Choroid plexus epithelial cell (primary cell): ENCODE measurements at regions not wholly inside any gene's neighbourhood (a gene's known extent, or its start where the extent isn't known, plus 50 kb on each side); places are given as distances from the start of the nearest gene placed in this dataset.

Source experiments
- DNase-seq: peaks from one replicate; pipeline ENCODE4 v3.0.0-alpha.2; 2010; ENCODE audit warnings: low read depth
- H3K4me3 ChIP-seq: 2 replicates; pipeline ENCODE4 v1.5.1; 2011; ENCODE audit warnings: low read depth, mild to moderate bottlenecking, control low read depth, low read length, moderate library complexity
- CTCF ChIP-seq: conservative IDR thresholded peaks from 2 replicates; pipeline ENCODE4 v1.5.1; 2011; ENCODE audit warnings: low read depth, mild to moderate bottlenecking, control low read depth, inconsistent platforms, low read length, moderate library complexity

GRCh38 chr2:154533300-154533940 lies 165.1 kb upstream of the KCNJ3 start:
- DNase-seq = no peak
- no peak overlapping the region for H3K4me3 ChIP-seq
- TF ChIP-seq CTCF = no peak

- no peak overlapping the region for H3K4me3 ChIP-seq
- no peak for DNase-seq
- TF ChIP-seq CTCF = no peak
These were observed 161.5 kb upstream of the KCNJ3 start for GRCh38 chr2:154537024-154537423.

DNA sequence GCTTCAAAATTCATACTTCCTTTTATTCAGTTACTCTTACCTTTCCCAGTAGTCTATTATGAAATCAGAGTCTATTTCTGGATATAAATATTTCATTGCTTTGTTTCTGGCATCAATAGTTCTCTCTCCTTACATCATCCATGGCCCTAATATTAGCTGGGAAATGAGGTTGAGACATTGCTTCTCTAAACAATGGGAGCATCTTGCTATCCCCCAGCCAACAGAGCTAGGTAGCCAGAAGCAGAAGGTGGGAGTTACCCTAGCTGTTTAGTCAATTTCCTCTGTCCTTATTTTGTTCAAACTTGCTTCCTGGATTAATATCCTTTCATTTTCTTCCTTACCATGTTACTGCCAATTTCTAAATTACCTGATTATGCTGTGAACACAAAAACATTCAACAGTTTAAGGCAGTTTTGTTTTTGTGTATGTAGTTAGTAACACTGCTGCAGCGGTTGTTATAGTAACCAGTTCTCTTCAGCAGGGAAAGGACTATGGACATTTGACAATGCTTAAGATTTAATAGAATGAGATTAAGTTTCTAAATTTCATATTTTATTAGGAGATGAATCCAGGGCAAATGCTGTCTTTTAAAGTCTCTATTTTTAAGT lies 160.5 kb upstream of the KCNJ3 start:
- no peak for DNase-seq
- TF ChIP-seq CTCF = no peak
- H3K4me3 ChIP-seq = no peak overlapping the region

DNA sequence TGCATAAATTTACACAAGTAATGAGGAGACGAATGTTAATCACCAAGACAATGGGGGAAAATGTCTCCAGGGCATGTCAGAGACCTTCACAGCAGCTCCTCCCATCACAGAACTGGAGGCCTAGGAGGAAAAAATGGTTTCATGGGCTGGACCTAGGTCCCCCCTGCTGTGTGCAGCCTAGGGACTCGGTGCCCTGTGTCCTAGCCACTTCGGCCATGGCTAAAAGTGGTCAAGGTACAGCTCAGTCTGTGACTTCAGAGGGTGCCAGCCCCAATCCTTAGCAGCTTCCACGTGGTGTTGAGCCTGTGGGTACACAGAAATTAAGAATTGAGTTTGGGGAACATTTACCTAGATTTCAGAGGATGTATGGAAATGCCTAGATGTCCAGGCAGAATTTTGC lies 152.2 kb upstream of the KCNJ3 start:
- DNase-seq = no peak
- no peak for TF ChIP-seq CTCF

DNA sequence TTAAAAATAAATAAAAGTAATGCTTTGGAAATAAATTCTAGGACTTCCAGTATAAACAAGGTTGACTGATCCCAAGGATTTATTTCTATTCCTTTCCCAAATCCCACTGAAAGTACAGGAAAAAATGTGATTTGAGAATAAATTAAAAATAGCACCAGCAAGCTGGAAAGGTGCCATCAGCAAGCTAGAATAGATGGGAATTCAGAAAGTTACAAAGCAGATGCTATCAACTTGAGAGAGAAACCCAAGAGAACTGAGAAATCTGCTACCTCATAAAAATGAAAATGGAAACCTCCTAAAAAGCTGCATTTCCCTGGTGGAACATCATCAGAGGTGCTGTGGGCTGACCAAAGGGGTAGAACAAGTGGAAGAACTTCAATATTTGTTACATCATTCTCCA lies 148.6 kb upstream of the KCNJ3 start:
- no peak for DNase-seq
- H3K4me3 ChIP-seq = no peak overlapping the region
- TF ChIP-seq CTCF = no peak

More for the DNA sequence above, 152.2 kb upstream of the KCNJ3 start:
- no peak overlapping the region for H3K4me3 ChIP-seq

DNA sequence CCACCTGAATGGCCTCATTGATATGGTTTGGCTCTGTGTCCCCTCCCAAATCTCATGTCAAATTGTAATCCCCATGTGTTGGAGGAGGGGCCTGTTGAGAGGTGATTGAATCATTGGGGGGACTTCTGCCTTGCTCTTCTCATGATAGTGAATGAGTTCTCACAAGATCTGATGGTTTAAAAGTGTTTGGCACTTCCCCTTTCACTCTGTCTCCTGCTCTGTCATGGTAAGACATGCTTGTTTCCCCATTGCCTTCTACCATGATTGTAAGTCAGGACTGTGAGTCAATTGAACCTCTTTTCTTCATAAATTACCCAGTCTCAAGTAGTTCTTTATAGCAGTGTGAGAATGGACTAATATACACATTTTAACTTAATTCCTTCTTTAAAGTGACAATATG lies 146.8 kb upstream of the KCNJ3 start:
- DNase-seq = no peak
- TF ChIP-seq CTCF = no peak
- no peak overlapping the region for H3K4me3 ChIP-seq

- no peak for DNase-seq
- no peak for TF ChIP-seq CTCF
- no peak overlapping the region for H3K4me3 ChIP-seq
These were observed 144.4 kb upstream of the KCNJ3 start for GRCh38 chr2:154554046-154554445.
